Activated T-cell treated with anti-CD3 and anti-CD28 coated beads for 24 hours (primary cell): ENCODE measurements at regions not wholly inside any gene's neighbourhood (a gene's known extent, or its start where the extent isn't known, plus 50 kb on each side); places are given as distances from the start of the nearest gene placed in this dataset.
"Not testable (repeated sequence)": the region's sequence is repeated elsewhere in the genome, so short reads cannot be mapped to it uniquely, and the experiment has no call there.

Experiments used
- DNase-seq: peaks from one replicate; pipeline ENCODE4 v3.0.0-alpha.2; 2020; ENCODE audit warnings: low read depth

DNA sequence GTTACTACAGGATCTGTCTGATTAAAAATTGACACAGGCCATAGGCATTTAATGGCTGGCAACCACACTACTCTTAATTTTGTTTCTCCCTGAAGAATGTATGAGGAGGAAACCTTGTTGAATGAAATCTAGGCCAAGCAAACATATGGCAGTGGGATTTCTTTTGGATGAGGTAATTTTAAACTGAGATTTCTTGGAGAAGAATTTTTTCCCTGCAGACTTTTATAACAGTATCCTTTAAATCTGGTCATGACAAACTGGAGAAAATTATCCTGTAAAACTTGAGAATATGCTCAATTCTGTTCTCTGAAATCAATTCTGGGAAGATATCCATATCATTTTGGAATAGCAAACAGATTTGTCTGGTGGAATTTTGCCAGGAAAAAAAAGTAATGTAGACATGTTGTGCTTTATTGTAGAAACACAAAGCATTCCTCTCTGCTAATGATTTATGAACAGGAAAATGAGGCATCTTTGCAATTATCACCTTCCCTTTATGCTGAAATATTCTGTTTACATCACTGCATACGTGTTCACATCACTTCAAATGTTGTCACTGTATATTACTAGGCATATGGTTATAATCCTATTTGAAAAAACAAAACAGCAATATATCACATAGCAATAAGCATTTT is 108.3 kb upstream of the ARSJ start:
- no peak for DNase-seq

- DNase-seq = no peak
Measured at GRCh38 chr4:114088481-114088880, 109.0 kb upstream of the ARSJ start.

DNA sequence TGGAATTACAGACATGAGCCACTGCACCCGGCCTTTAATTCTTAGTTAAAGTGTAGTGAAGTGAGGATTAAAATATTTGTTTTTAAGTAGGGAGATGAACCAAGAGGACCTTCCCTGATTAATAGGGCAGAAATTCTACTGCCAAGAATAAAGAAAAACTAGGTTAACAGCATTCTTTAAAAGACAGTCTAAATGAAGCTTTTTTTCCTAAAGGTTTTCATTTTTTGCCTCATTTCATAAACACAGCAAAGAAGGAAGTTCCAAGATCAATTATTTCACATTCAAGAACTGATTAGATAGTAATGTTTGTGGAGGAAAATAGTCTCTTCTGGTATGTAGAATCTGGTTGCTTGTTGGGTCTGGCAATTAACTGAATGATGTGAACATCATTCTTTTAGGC is 112.1 kb upstream of the ARSJ start:
- DNase-seq = no peak

DNA sequence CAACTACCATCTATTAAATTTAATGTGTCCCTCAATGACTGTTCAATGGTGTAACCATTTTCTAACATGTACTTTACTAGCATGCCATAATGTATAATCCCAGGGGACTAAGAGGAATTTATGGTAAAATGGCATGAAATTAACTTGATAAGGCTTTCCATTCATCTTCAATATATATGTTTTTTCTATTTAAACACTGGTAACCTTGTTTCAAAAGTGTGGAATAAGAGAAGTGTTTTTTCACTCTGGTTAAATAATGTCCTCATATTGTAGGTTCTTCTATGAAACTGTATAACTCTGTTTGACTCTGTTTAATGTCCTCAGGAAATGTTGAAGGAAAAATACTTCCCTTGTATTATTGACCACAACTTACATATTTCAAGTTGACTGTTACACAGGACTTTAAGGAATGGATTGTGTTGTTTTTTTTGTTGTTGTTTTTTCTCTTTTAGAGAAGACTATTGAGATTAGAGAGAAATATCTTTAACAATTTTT is 113.8 kb upstream of the ARSJ start:
- no peak for DNase-seq

DNA sequence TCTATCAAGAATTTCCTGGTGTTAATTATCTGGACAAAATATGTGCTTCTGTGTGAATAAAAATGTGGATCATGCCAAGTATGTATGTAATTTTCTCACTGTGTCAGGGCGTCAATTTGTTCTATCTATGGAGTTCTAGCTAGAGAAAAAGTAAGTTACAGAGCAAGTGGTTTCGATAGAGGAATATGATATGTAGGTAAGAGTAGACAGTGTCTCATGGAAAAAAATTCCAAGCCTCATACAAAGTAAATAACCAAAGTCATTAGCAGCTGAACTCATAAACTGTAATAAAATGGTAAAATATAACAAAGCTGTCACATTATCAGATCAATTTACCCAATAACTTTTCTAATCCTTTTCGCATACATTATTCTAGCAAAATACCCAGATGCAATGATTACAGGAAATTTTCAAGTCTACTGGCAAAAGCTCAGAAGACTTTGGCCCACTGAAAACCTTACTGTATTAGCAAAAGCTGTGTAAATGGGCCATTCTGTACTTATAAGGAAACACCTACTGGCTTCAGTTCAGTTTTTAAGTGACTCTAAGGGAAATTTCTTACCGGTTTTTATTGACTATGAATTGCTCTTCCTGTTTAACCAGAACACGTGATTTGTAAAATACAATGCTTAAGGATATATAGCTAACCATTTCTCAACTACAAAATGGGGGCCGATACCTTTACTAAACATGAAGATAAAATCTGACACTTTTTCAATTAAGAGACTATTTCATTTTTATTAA is 121.0 kb upstream of the ARSJ start:
- no peak for DNase-seq

DNA sequence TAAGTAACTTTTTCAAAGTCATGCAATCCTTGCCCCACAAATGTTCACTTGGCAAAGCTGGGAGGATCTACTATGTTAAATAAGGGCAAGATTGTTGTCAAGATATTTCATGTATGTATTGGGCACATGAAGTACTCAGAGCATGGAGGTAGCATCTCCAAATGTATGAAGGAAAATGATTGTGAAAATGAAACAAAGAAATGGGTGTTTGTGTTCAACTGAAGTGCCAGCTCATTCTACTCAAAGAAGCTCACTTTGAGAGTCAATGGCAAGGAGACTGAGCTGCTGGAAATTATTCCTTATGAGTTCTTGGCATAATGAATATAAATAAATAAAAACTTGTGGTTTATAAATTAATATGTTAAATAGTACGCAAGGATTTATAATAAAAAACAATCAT is 124.5 kb upstream of the ARSJ start:
- no peak for DNase-seq

DNA sequence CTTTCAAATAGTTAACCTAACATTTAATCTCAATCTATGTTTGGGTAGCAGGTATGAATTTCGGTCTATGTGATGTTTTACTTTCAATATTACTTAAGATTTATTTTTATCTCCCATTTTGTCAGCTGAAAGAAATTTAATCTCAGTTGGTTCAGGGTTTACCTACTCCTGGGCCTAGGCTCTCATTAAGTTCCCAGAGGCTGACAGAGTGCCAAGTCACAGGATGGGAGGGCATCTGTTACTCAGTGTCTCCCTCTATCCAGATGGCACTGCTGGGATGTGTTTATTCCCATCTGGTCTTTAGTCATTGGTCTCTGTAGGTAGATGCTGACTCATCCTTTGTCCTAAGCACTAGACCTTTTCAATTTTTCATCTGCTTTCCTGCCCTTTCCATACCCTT is 129.4 kb upstream of the ARSJ start:
- no peak for DNase-seq

DNA sequence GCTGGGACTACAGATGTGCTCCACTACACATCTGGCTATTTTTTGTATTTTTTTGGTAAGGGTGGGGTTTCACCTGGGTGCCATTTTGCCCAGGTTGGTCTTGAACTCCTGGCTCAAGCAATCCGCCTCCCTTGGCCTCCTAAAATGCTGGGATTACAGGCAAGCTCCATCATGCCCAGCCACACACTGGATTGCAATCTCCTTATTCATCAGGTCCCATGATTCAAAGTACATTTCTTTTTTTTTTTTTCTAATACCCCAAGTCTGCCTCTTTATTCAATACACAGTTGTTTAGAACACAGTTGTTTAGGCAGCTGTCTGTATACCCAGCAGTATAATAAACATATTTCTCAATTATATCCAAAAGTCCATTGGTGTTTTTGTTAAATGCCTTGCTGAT is 130.3 kb upstream of the ARSJ start:
- DNase-seq = no peak

GRCh38 chr4:114115526-114115925 is 136.1 kb upstream of the ARSJ start:
- no peak for DNase-seq

GRCh38 chr4:114116861-114117260 is 137.4 kb upstream of the ARSJ start:
- DNase-seq = no peak

- no peak for DNase-seq
Measured at GRCh38 chr4:114121221-114121620, 141.8 kb upstream of the ARSJ start.

- no peak for DNase-seq
Measured at GRCh38 chr4:114132199-114132598, 152.8 kb upstream of the ARSJ start.

GRCh38 chr4:114132830-114133229 is 153.4 kb upstream of the ARSJ start:
- DNase-seq = no peak

- no peak for DNase-seq
Measured at GRCh38 chr4:114136069-114136468, 156.6 kb upstream of the ARSJ start.

GRCh38 chr4:114137984-114138383 is 158.5 kb upstream of the ARSJ start:
- no peak for DNase-seq

DNA sequence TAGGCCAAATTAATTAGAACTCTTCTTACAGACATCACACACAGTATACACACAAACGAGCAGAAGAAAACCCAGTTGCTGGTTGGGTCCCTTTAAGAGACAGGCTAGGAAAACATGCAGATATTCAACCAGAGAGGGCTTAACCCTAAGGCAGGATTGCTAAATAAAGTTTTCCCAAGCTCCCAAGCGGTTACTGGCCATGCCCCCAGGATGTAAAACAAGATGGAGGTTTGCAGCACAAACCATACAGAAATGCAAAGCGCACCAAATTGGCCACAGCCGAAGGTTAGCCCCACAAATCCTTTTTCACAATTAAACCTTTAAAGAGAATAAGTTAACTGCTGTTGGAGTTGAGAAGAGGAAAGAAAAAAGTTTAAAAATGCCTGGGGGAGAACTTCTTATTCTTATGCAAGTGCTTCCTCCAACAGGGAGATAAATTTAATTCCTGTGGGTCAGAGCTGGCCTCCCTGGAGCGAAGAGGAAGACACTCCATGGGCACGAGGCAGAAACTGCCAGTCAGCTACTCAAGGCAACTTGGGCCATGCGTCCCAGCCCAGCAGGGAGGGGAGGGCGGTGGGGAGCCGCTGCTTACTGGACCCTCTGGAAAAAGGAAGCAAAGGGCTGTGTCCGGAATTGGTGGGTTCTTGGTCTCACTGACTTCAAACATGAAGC is 167.6 kb upstream of the ARSJ start:
- DNase-seq = no peak

DNA sequence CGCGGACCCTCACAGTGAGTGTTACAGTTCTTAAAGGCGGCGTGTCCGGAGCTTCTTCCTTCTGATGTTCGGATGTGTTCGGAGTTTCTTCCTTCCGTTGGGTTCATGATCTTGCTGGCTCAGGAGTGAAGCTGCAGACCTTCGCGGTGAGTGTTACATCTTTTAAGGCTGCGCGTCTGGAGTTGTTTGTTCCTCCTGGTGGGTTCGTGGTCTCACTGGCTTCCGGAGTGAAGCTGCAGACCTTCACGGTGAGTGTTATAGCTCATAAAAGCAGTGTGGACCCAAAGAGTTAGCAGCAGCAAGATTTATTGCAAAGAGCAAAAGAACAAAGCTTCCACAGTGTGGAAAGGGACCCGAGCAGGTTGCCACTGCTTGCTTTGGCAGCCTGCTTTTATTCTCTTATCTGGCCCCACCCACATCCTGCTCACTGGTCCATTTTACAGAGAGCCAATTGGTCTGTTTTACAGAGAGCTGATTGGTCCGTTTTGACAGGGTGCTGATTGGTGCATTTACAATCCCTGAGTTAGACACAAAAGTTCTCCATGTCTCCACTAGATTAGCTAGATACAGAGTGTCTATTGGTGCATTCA is 168.3 kb upstream of the ARSJ start:
- not testable (repeated sequence) for DNase-seq

DNA sequence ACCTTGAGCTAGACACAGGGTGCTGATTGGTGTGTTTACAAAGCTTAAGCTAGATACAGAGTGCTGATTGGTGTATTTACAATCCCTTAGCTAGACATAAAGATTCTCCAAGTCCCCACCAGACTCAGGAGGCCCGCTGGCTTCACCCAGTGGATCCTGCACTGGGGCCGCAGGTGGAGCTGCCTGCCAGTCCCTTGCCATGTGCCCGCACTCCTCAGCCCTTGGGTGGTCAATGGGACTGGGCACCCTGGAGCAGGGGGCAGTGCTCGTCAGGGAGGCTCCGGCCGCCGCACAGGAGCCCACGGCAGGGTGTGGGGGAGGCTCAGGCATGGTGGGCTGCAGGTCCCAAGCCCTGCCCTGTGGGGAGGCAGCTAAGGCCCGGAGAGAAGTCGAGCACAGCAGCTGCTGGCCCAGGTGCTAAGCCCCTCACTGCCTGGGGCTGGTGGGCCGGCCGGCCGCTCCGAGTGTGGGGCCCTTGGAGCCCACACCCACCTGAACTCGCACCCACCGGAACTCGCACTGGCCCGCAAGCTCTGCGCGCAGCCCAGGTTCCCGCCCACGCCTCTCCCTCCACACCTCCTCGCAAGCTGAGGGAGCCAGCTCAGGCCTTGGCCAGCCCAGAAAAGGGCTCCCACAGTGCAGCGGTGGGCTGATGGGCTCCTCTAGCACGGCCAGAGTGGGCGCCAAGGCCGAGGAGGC is 169.1 kb upstream of the ARSJ start:
- DNase-seq = not testable (repeated sequence)

GRCh38 chr4:114156371-114156770 is 176.9 kb upstream of the ARSJ start:
- no peak for DNase-seq

DNA sequence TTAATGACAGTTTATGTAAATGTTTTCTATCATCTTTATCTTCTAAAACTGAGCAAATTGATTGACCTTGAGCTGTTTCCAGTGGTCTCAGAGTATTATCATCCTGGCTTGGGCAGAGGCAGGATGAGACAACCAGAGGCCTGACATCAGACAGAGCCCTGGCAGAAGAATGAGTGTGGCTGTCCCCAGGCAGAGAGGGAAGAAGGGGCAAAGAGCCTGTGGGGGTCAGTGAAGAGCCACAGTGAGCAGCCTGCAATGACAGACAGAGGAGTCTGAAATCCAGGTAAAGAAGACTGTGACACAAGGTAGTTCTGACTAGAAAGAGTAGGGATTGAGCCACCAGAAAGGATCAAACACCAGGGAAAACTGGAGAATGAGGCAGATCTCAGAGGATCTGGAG is 182.4 kb upstream of the ARSJ start:
- no peak for DNase-seq

DNA sequence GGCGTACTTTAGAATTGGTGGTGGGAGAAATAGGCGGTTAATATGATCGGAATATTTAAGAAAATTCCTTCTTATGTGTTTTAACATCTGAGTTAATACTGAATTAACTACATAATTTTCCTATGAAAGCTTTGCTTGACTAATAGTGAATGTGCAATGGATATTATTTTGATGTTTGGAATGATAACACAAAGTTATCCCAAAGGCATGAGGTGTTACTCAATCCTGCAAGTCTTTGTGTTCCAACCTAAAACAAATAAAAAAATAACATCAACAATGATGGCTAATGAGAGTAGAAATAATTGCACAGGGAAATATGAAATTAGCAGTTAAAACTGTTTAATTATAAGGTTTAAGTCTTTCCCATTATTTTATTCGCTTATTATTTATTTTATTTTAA is 183.6 kb upstream of the ARSJ start:
- no peak for DNase-seq

- DNase-seq = no peak
Measured at GRCh38 chr4:114173968-114174367, 194.5 kb upstream of the ARSJ start.
